ENCODE measurements at regions not wholly inside any gene's neighbourhood (a gene's known extent, or its start where the extent isn't known, plus 50 kb on each side); places are given as distances from the start of the nearest gene placed in this dataset.
"Not testable (repeated sequence)": the region's sequence is repeated elsewhere in the genome, so short reads cannot be mapped to it uniquely, and the experiment has no call there.

- peak overlapping the region; percentile 18 for H2BK5ac ChIP-seq (ENCODE audit: low read depth, low read length, poor library complexity)
- H3K4me1 ChIP-seq (ENCODE audit: control insufficient read depth in 1 of 2, insufficient read depth in 2 of 2, low read length in 2 of 2): peaks cover 29 to 31% of the 10 kb centered on the region in 2 experiments
- peak overlapping the region; percentile 55 for H3K18ac ChIP-seq (ENCODE audit: low read length)
- no peak for DNase-seq
- no peak overlapping the region for H2AFZ ChIP-seq (ENCODE audit: insufficient read depth, low read length, poor library complexity)
- H4K91ac ChIP-seq (ENCODE audit: low read depth, low read length): peak overlapping the region; percentile 92
- no peaks in the 10 kb centered on the region for H3K9me3 ChIP-seq (ENCODE audit: insufficient read depth, low read depth, low read length)
- no peaks in the 10 kb centered on the region for H3K27me3 ChIP-seq (ENCODE audit: insufficient read depth, low read length)
- H4K12ac ChIP-seq (ENCODE audit: low read depth, low read length): no peak overlapping the region
- no peaks in the 10 kb centered on the region for H3K36me3 ChIP-seq (ENCODE audit: control insufficient read depth in 1 of 2, insufficient read depth in 2 of 2, low read length in 2 of 2)
- peak overlapping the region; percentile 33 for H3K4ac ChIP-seq (ENCODE audit: low read depth, low read length)
- H4K8ac ChIP-seq (ENCODE audit: low read depth, low read length): no peak overlapping the region
- H3K23ac ChIP-seq (ENCODE audit: low read length): no peak overlapping the region
- H3K14ac ChIP-seq (ENCODE audit: low read length): peak overlapping the region; percentile 29
- H3K27ac ChIP-seq (ENCODE audit: low read depth, low read length): peak overlapping the region; percentile 29
- peak overlapping the region; percentile 81 for H2AK5ac ChIP-seq (ENCODE audit: low read length)
- H3K9ac ChIP-seq (ENCODE audit: low read length): no peak overlapping the region
- H3K4me3 ChIP-seq (ENCODE audit: low read depth, low read length): no peak overlapping the region
- H2BK12ac ChIP-seq (ENCODE audit: low read length): peak overlapping the region; percentile 66
- H3K4me2 ChIP-seq (ENCODE audit: low read length): no peak overlapping the region
- peaks cover 12% of the 10 kb centered on the region for H3K79me1 ChIP-seq (ENCODE audit: low read length)
- H2BK120ac ChIP-seq (ENCODE audit: insufficient read depth, low read length, poor library complexity): peak overlapping the region; percentile 74
- WGBS (ENCODE audit: extremely low coverage, insufficient coverage, insufficient read length): no CpG with 5 or more reads among the region's 2 CpGs
- no peaks in the 10 kb centered on the region for H3K79me2 ChIP-seq (ENCODE audit: control insufficient read depth, insufficient read depth, low read length, poor library complexity)
Observed at GRCh38 chr1:113207019-113207418, 134.0 kb downstream of the LRIG2 start.

GRCh38 chr1:113207457-113207856 is 134.5 kb downstream of the LRIG2 start:
- no peak overlapping the region for H3K4me3 ChIP-seq (ENCODE audit: low read depth, low read length)
- H3K79me2 ChIP-seq (ENCODE audit: control insufficient read depth, insufficient read depth, low read length, poor library complexity): no peaks in the 10 kb centered on the region
- no peak overlapping the region for H3K14ac ChIP-seq (ENCODE audit: low read length)
- H3K4ac ChIP-seq (ENCODE audit: low read depth, low read length): no peak overlapping the region
- H4K12ac ChIP-seq (ENCODE audit: low read depth, low read length): no peak overlapping the region
- H3K36me3 ChIP-seq (ENCODE audit: control insufficient read depth in 1 of 2, insufficient read depth in 2 of 2, low read length in 2 of 2): no peaks in the 10 kb centered on the region
- peak overlapping the region; percentile 12 for H2BK120ac ChIP-seq (ENCODE audit: insufficient read depth, low read length, poor library complexity)
- no peak overlapping the region for H3K4me2 ChIP-seq (ENCODE audit: low read length)
- no peak overlapping the region for H3K9ac ChIP-seq (ENCODE audit: low read length)
- peaks cover 15% of the 10 kb centered on the region for H3K79me1 ChIP-seq (ENCODE audit: low read length)
- no peak overlapping the region for H3K23ac ChIP-seq (ENCODE audit: low read length)
- DNase-seq: no peak
- H3K9me3 ChIP-seq (ENCODE audit: insufficient read depth, low read depth, low read length): no peaks in the 10 kb centered on the region
- no peak overlapping the region for H4K91ac ChIP-seq (ENCODE audit: low read depth, low read length)
- H3K18ac ChIP-seq (ENCODE audit: low read length): no peak overlapping the region
- no peak overlapping the region for H3K27ac ChIP-seq (ENCODE audit: low read depth, low read length)
- no peak overlapping the region for H4K8ac ChIP-seq (ENCODE audit: low read depth, low read length)
- H2BK5ac ChIP-seq (ENCODE audit: low read depth, low read length, poor library complexity): no peak overlapping the region
- H3K27me3 ChIP-seq (ENCODE audit: insufficient read depth, low read length): no peaks in the 10 kb centered on the region
- H2AFZ ChIP-seq (ENCODE audit: insufficient read depth, low read length, poor library complexity): no peak overlapping the region
- peaks cover 32 to 34% of the 10 kb centered on the region in 2 experiments for H3K4me1 ChIP-seq (ENCODE audit: control insufficient read depth in 1 of 2, insufficient read depth in 2 of 2, low read length in 2 of 2)
- no CpG with 5 or more reads among the region's 1 CpG for WGBS (ENCODE audit: extremely low coverage, insufficient coverage, insufficient read length)
- H2AK5ac ChIP-seq (ENCODE audit: low read length): no peak overlapping the region
- peak overlapping the region; percentile 66 for H2BK12ac ChIP-seq (ENCODE audit: low read length)

GRCh38 chr1:113208425-113208824 is 135.4 kb downstream of the LRIG2 start:
- peak overlapping the region; percentile 20 for H2BK120ac ChIP-seq (ENCODE audit: insufficient read depth, low read length, poor library complexity)
- H2AFZ ChIP-seq (ENCODE audit: insufficient read depth, low read length, poor library complexity); H4K8ac ChIP-seq (ENCODE audit: low read depth, low read length); H4K12ac ChIP-seq (ENCODE audit: low read depth, low read length); H3K14ac ChIP-seq (ENCODE audit: low read length); H3K27ac ChIP-seq (ENCODE audit: low read depth, low read length); H3K79me2 ChIP-seq (ENCODE audit: control insufficient read depth, insufficient read depth, low read length, poor library complexity); H3K4me3 ChIP-seq (ENCODE audit: low read depth, low read length); H3K9ac ChIP-seq (ENCODE audit: low read length); H3K36me3 ChIP-seq (ENCODE audit: control insufficient read depth in 1 of 2, insufficient read depth in 2 of 2, low read length in 2 of 2); H3K27me3 ChIP-seq (ENCODE audit: insufficient read depth, low read length); H3K4me2 ChIP-seq (ENCODE audit: low read length); H3K9me3 ChIP-seq (ENCODE audit: insufficient read depth, low read depth, low read length); H2BK5ac ChIP-seq (ENCODE audit: low read depth, low read length, poor library complexity); H3K18ac ChIP-seq (ENCODE audit: low read length); H3K4ac ChIP-seq (ENCODE audit: low read depth, low read length); H2AK5ac ChIP-seq (ENCODE audit: low read length); H3K23ac ChIP-seq (ENCODE audit: low read length); DNase-seq: not testable (repeated sequence)
- H4K91ac ChIP-seq (ENCODE audit: low read depth, low read length): peak overlapping the region; percentile 59
- peaks cover 32 to 34% of the 10 kb centered on the region in 2 experiments for H3K4me1 ChIP-seq (ENCODE audit: control insufficient read depth in 1 of 2, insufficient read depth in 2 of 2, low read length in 2 of 2)
- WGBS (ENCODE audit: extremely low coverage, insufficient coverage, insufficient read length): no CpG with 5 or more reads among the region's 9 CpGs
- H2BK12ac ChIP-seq (ENCODE audit: low read length): peak overlapping the region; percentile 59
- peaks cover 17% of the 10 kb centered on the region for H3K79me1 ChIP-seq (ENCODE audit: low read length)

- WGBS (ENCODE audit: extremely low coverage, insufficient coverage, insufficient read length): no CpG with 5 or more reads among the region's 4 CpGs
- H3K4me1 ChIP-seq (ENCODE audit: control insufficient read depth in 1 of 2, insufficient read depth in 2 of 2, low read length in 2 of 2): peaks cover 32 to 34% of the 10 kb centered on the region in 2 experiments
- no peak overlapping the region for H2AK5ac ChIP-seq (ENCODE audit: low read length)
Observed at GRCh38 chr1:113210248-113210647, 137.2 kb downstream of the LRIG2 start.

More at GRCh38 chr1:113210248-113210647, 137.2 kb downstream of the LRIG2 start:
- Histone ChIP-seq H2AFZ (ENCODE audit: insufficient read depth, low read length, poor library complexity) (no peak overlapping the region), H3K27ac (ENCODE audit: low read depth, low read length) (no peak overlapping the region), H3K14ac (ENCODE audit: low read length) (no peak overlapping the region), H3K23ac (ENCODE audit: low read length) (no peak overlapping the region), H3K36me3 (ENCODE audit: control insufficient read depth in 1 of 2, insufficient read depth in 2 of 2, low read length in 2 of 2) (peaks cover 0 to 6% of the 10 kb centered on the region in 2 experiments), H3K27me3 (ENCODE audit: insufficient read depth, low read length) (no peaks in the 10 kb centered on the region), H3K18ac (ENCODE audit: low read length) (no peak overlapping the region), H3K9me3 (ENCODE audit: insufficient read depth, low read depth, low read length) (peaks cover 5% of the 10 kb centered on the region), H4K91ac (ENCODE audit: low read depth, low read length) (peak overlapping the region; percentile 33), H2BK120ac (ENCODE audit: insufficient read depth, low read length, poor library complexity) (peak overlapping the region; percentile 37), H3K79me1 (ENCODE audit: low read length) (peaks cover 17% of the 10 kb centered on the region), H3K9ac (ENCODE audit: low read length) (no peak overlapping the region), H4K12ac (ENCODE audit: low read depth, low read length) (no peak overlapping the region), H3K4me2 (ENCODE audit: low read length) (no peak overlapping the region), H3K4ac (ENCODE audit: low read depth, low read length) (no peak overlapping the region), H2BK12ac (ENCODE audit: low read length) (peak overlapping the region; percentile 21), H3K79me2 (ENCODE audit: control insufficient read depth, insufficient read depth, low read length, poor library complexity) (no peaks in the 10 kb centered on the region), H4K8ac (ENCODE audit: low read depth, low read length) (no peak overlapping the region), H3K4me3 (ENCODE audit: low read depth, low read length) (no peak overlapping the region), H2BK5ac (ENCODE audit: low read depth, low read length, poor library complexity) (no peak overlapping the region)
- DNase-seq: no peak

All from trophoblast cell (in vitro differentiated cells and primary cell).